Esophagus muscularis mucosa (tissue), 4 donors: ENCODE measurements at regions not wholly inside any gene's neighbourhood (a gene's known extent, or its start where the extent isn't known, plus 50 kb on each side); places are given as distances from the start of the nearest gene placed in this dataset.

ENCODE experiments used
- DNase-seq: peaks from one replicate; pipeline ENCODE4 v3.0.0-alpha.2; 2017; ENCODE audit errors: extremely low spot score
- H3K27ac ChIP-seq, 4 donors: fragments of 200-600 bp; sonication (generic); replicated peaks in 1 of 4; 1 replicate in 3 of 4; 2 replicates in 1 of 4; pipeline ENCODE4 v1.5.1; 2016 to 2019; ENCODE audit warnings: mild to moderate bottlenecking in 1 of 4
- H3K27me3 ChIP-seq, 4 donors: fragments of 200-600 bp; sonication (generic); one replicate each; pipeline versions ENCODE4 v1.5.1 to v1.6.0; 2016 to 2019
- H3K36me3 ChIP-seq, 4 donors: fragments of 200-600 bp; sonication (generic); one replicate each; pipeline ENCODE4 v1.5.1; 2016 to 2019
- H3K4me1 ChIP-seq, 4 donors: fragments of 200-600 bp; sonication (generic); one replicate each; pipeline ENCODE4 v1.5.1; 2016 to 2019
- H3K4me3 ChIP-seq, 4 donors: fragments of 200-600 bp; sonication (generic); 1 replicate in 2 of 4; 2 replicates in 2 of 4; pipeline ENCODE4 v1.5.1; 2016 to 2019; ENCODE audit warnings: mild to moderate bottlenecking in 4 of 4, moderate library complexity in 1 of 4
- H3K9me3 ChIP-seq, 4 donors: fragments of 200-600 bp; sonication (generic); 1 replicate in 3 of 4; 2 replicates in 1 of 4; pipeline ENCODE4 v1.5.1; 2016 to 2019
- EP300 ChIP-seq: sonication (generic); formaldehyde crosslinking; IDR thresholded peaks from one replicate; pipeline ENCODE4 v1.6.1; 2017; ENCODE audit warnings: antibody characterized with exemption
- POLR2A ChIP-seq: fragments of 450-650 bp; IDR thresholded peaks from one replicate; pipeline ENCODE4 v1.6.1; 2017; ENCODE audit warnings: antibody characterized with exemption, moderate library complexity, mild to moderate bottlenecking, low read depth
- POLR2AphosphoS5 ChIP-seq, 2 donors: sonication (generic); formaldehyde crosslinking; IDR thresholded peaks; one replicate each; pipeline ENCODE4 v1.6.1; 2017; ENCODE audit warnings: antibody characterized with exemption in 2 of 2
- WGBS: methylation state at CpG from one replicate; pipeline ENCODE4 v1.1.5; 2018; 5-methylcytosine and 5-hydroxymethylcytosine counted together
- intact Hi-C: fragments of 100-400 bp; cut with DNase I; formaldehyde crosslinking; loops from one replicate; pipeline ENCODE4 v1.15.1; 2023
- TF ChIP-seq, protein P1 (sequence below), 3 experiments: fragments of 200-600 bp in 2 of 3; fragments of 450-650 bp in 1 of 3; sonication (generic) in 2 of 3; IDR thresholded peaks; one replicate each; pipeline ENCODE4 v1.5.1; 2017 to 2019; ENCODE audit warnings: antibody characterized with exemption in 3 of 3, mild to moderate bottlenecking in 2 of 3, moderate library complexity in 1 of 3

DNA sequence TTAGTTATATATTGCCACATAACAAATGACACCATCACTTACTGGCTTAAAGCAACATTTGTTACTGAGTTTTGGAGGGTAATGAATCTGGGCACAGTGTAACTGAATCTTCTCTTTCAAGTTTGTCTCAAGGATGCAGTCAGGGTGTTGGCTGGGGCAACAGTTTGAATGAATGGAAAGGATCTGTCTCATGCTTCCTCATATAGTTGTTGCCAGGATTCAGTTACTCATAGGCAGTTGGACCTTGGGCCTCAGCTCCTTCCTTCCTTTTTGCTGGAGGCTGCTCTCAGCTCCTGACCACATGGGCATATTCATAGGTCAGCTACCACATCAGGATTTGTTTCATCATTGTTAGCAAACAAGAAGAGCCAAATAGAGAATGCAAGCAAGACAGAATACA lies 466.1 kb upstream of the MC4R start:
- Histone ChIP-seq H3K27ac (no peak overlapping the region), H3K4me3 (no peak overlapping the region), H3K27me3 (no peaks in the 10 kb centered on the region), H3K9me3 (peaks cover 0 to 4% (median 0%) of the 10 kb centered on the region in 4 donors), H3K36me3 (no peaks in the 10 kb centered on the region), H3K4me1 (no peaks in the 10 kb centered on the region)
- intact Hi-C loops, result no loop called here
- no peak for DNase-seq
- TF ChIP-seq, protein P1, sequence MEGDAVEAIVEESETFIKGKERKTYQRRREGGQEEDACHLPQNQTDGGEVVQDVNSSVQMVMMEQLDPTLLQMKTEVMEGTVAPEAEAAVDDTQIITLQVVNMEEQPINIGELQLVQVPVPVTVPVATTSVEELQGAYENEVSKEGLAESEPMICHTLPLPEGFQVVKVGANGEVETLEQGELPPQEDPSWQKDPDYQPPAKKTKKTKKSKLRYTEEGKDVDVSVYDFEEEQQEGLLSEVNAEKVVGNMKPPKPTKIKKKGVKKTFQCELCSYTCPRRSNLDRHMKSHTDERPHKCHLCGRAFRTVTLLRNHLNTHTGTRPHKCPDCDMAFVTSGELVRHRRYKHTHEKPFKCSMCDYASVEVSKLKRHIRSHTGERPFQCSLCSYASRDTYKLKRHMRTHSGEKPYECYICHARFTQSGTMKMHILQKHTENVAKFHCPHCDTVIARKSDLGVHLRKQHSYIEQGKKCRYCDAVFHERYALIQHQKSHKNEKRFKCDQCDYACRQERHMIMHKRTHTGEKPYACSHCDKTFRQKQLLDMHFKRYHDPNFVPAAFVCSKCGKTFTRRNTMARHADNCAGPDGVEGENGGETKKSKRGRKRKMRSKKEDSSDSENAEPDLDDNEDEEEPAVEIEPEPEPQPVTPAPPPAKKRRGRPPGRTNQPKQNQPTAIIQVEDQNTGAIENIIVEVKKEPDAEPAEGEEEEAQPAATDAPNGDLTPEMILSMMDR (IDR thresholded peaks at IDR 0.05), result no peak
- TF ChIP-seq POLR2A, result no peak
- no peak for TF ChIP-seq POLR2AphosphoS5 (IDR thresholded peaks at IDR 0.05)
- TF ChIP-seq EP300, result no peak

DNA sequence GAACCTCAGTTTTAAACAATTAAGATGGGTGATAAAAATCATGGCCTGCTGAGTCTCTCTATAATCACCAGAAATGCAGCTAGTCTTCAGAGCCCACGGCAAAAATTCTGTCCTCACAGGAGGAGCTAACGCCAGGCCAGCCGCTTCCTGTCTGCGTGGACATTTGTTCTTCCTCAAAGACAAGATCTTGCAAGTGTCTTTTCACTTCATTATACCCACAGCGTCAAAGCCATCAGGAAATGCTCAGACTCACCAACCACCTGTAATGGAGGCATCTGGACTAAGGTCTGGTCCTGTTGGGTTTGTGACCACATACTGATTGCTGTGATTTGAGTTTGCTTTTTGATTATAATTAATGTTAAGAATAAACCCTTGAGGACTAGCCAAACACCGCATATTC lies 473.8 kb upstream of the MC4R start:
- intact Hi-C loops, result no loop called here
- H3K27me3 ChIP-seq, result no peaks in the 10 kb centered on the region
- DNase-seq, result no peak
- 54% methylated on average over 6 of the region's 6 CpGs for WGBS
- TF ChIP-seq, protein P1 (IDR thresholded peaks at IDR 0.05), result no peak
- TF ChIP-seq POLR2A, result no peak
- H3K4me1 ChIP-seq, result no peaks in the 10 kb centered on the region
- no peaks in the 10 kb centered on the region for H3K36me3 ChIP-seq
- H3K27ac ChIP-seq, result no peak overlapping the region
- no peak overlapping the region for H3K4me3 ChIP-seq
- peaks cover 0 to 6% (median 0%) of the 10 kb centered on the region in 4 donors for H3K9me3 ChIP-seq

DNA sequence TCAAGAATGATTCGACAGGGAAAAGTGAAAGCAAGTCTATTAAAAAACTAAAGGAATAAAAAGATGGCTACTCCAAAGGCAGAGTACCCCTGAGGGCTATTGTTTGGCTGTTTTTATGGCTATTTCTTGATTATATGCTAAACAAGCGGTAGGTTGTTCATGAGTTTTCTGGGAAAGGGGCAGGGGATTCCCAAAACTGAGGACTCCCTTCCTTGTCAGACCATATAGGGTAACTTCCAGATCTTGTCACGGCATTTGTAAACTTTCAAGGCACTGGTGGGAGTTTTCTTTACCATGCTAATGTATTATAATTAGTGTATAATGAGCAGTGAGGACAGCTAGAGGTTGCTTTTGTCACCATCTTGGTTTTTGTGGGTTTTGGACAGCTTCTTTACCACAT lies 474.9 kb upstream of the MC4R start:
- intact Hi-C loops, result no loop called here
- H3K27me3 ChIP-seq, result no peaks in the 10 kb centered on the region
- TF ChIP-seq POLR2A, result no peak
- TF ChIP-seq POLR2AphosphoS5 (IDR thresholded peaks at IDR 0.05), result no peak
- TF ChIP-seq, protein P1 (IDR thresholded peaks at IDR 0.05), result no peak
- TF ChIP-seq EP300, result no peak
- no peak overlapping the region for H3K4me3 ChIP-seq
- no peak for DNase-seq
- WGBS, result 77% methylated on average over 3 of the region's 3 CpGs
- no peak overlapping the region for H3K27ac ChIP-seq
- H3K4me1 ChIP-seq, result no peaks in the 10 kb centered on the region
- peaks cover 0 to 6% (median 0%) of the 10 kb centered on the region in 4 donors for H3K9me3 ChIP-seq
- H3K36me3 ChIP-seq, result no peaks in the 10 kb centered on the region

DNA sequence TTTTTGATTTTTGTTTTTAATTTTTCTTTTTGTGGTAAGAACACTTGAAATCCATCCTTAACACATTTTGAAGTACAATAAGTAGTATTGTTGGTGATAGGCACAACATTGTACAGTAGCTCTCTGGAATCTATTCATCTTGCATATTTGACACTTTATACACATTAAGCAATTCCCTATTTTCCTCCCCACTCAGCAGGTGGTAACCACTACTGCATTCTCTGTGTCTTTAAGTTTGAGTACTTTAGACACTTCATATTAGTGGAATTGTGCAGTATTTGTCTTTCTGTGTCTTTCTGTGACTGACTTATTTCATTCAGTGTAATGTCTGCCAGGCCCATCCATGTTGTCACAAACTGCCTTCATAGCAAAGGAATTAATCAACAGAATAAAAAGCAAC lies 471.7 kb upstream of the CDH20 start:
- no peak for TF ChIP-seq POLR2A
- no peak for TF ChIP-seq POLR2AphosphoS5 (IDR thresholded peaks at IDR 0.05)
- TF ChIP-seq EP300, result no peak
- TF ChIP-seq, protein P1 (IDR thresholded peaks at IDR 0.05), result no peak
- intact Hi-C loops, result no loop called here

DNA sequence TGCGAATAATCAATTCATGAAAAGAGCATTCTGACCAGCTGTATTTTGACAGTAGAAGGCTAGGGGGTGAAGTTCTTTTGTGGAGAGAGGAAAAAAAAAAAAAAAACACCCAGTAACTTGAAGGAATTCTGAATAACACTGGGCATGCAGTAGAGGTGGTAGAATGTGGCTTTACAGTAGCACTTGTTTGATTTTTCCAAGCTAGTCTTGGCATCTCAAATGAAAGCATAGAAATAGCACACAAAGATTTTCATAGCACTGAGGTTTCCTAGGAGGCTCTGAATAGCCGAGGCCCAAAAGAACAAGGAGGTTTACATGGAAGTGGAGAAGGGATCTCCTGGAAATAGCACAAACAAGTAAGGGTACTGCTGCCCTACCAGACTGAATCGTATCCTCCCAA lies 470.2 kb upstream of the CDH20 start:
- H3K9me3 ChIP-seq, result no peaks in the 10 kb centered on the region
- H3K4me1 ChIP-seq, result no peaks in the 10 kb centered on the region
- 91% methylated on average over 3 of the region's 3 CpGs for WGBS
- H3K36me3 ChIP-seq, result no peaks in the 10 kb centered on the region
- intact Hi-C loops, result no loop called here
- no peak overlapping the region for H3K4me3 ChIP-seq
- H3K27ac ChIP-seq, result no peak overlapping the region
- no peak for TF ChIP-seq POLR2A
- TF ChIP-seq POLR2AphosphoS5 (IDR thresholded peaks at IDR 0.05), result no peak
- TF ChIP-seq, protein P1 (IDR thresholded peaks at IDR 0.05), result no peak
- TF ChIP-seq EP300, result no peak
- DNase-seq, result no peak
- H3K27me3 ChIP-seq, result no peaks in the 10 kb centered on the region

More for the DNA sequence above, 471.7 kb upstream of the CDH20 start:
- Histone ChIP-seq H3K4me1 (no peaks in the 10 kb centered on the region), H3K4me3 (no peak overlapping the region), H3K36me3 (no peaks in the 10 kb centered on the region), H3K9me3 (no peaks in the 10 kb centered on the region), H3K27ac (no peak overlapping the region), H3K27me3 (no peaks in the 10 kb centered on the region)
- no peak for DNase-seq
